ENCODE measurements at regions not wholly inside any gene's neighbourhood (a gene's known extent, or its start where the extent isn't known, plus 50 kb on each side); places are given as distances from the start of the nearest gene placed in this dataset.

DNA sequence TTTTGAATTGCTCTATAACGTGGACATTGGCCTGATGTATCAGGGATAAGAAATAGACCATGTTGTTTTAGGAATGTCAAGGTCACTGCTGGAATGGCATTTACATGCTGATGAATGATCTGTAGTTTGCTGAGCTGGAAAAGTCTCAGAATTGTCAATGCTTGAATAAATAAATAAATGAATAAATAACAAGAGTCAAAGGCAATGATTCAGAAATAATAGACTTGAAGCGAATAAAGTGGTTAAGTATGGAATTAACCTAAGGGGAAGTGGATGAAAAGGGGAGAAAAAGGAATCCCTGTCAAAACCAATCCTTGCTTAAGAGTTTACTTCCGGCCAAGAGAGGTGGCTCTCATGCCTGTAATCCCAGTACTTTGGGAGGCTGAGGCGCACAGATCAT lies 1620.0 kb downstream of the SUCLG1 start:
- Histone ChIP-seq H3K4me3 (no peak overlapping the region), H3K27me3 (ENCODE audit: low read depth) (no peaks in the 10 kb centered on the region), H3K4me1 (no peaks in the 10 kb centered on the region), H3K9me3 (replicated peaks) (no peaks in the 10 kb centered on the region), H3K36me3 (no peaks in the 10 kb centered on the region), H3K27ac (replicated peaks) (no peak overlapping the region)
- intact Hi-C loops (cut with micrococcal nuclease) = no loop called here
- DNase-seq = no peak
- TF ChIP-seq, protein P1, sequence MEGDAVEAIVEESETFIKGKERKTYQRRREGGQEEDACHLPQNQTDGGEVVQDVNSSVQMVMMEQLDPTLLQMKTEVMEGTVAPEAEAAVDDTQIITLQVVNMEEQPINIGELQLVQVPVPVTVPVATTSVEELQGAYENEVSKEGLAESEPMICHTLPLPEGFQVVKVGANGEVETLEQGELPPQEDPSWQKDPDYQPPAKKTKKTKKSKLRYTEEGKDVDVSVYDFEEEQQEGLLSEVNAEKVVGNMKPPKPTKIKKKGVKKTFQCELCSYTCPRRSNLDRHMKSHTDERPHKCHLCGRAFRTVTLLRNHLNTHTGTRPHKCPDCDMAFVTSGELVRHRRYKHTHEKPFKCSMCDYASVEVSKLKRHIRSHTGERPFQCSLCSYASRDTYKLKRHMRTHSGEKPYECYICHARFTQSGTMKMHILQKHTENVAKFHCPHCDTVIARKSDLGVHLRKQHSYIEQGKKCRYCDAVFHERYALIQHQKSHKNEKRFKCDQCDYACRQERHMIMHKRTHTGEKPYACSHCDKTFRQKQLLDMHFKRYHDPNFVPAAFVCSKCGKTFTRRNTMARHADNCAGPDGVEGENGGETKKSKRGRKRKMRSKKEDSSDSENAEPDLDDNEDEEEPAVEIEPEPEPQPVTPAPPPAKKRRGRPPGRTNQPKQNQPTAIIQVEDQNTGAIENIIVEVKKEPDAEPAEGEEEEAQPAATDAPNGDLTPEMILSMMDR (IDR thresholded peaks at IDR 0.05; ENCODE audit: borderline replicate concordance) = no peak

DNA sequence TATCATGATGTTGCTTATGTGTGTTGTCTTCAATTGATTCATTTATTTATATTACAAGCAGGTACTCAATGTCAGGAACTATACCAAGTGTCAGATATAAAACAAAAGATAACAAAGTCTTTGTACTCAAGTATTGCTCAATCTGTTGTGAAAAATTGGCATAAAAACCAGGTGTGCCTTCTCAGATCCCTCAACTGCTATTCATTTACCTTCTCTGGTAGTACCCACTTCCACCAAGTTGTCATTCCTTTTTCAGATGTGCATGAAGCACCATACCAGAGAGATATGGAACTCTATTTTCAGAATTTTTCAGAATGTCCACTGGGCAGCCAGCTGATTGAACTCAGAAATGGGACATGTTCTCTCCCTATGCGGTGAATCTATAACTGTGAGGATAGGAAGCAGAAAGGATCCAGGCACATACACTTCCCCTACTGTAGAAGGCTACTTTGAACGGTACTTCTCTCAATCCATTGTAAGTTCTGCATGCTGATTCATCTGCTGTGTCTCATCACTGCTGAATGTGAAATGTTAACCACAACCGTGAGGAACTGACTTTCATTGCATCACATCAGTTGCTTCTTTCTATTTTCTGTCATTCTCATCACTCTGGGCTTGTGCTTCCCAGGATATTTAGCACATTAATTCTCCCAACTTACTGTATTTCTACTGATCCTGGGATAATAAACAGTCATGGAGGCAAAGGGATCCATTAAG lies 1621.3 kb downstream of the SUCLG1 start:
- Histone ChIP-seq H3K36me3 (no peaks in the 10 kb centered on the region), H3K27me3 (ENCODE audit: low read depth) (no peaks in the 10 kb centered on the region), H3K4me1 (no peaks in the 10 kb centered on the region), H3K27ac (replicated peaks) (no peak overlapping the region), H3K4me3 (no peak overlapping the region), H3K9me3 (replicated peaks) (no peaks in the 10 kb centered on the region)
- no peak for DNase-seq
- intact Hi-C loops (cut with micrococcal nuclease) = no loop called here
- TF ChIP-seq, protein P1 (IDR thresholded peaks at IDR 0.05; ENCODE audit: borderline replicate concordance) = no peak

DNA sequence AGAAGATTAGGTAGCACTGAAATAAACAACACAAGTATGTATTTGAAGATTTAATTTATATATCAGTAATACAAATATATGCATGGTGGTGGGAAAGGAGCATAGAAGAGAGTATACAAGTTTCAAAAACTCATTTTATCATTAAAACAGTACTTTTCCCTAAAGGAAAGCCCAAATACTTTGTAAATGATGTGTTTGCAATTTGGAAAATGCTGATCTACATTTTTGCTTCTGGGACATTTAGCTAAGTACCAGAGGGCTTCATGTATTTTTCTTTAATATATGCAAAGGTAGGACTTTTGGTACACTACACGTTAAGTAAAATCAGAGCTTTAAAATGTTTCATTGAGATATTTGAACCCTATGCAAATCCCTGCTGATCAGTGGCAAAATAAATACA lies 1624.2 kb downstream of the SUCLG1 start:
- Histone ChIP-seq H3K9me3 (replicated peaks) (no peaks in the 10 kb centered on the region), H3K27me3 (ENCODE audit: low read depth) (no peaks in the 10 kb centered on the region), H3K27ac (replicated peaks) (no peak overlapping the region), H3K4me3 (no peak overlapping the region), H3K4me1 (no peaks in the 10 kb centered on the region), H3K36me3 (no peaks in the 10 kb centered on the region)
- TF ChIP-seq, protein P1 (IDR thresholded peaks at IDR 0.05; ENCODE audit: borderline replicate concordance) = no peak
- no peak for DNase-seq
- intact Hi-C loops (cut with micrococcal nuclease) = no loop called here

DNA sequence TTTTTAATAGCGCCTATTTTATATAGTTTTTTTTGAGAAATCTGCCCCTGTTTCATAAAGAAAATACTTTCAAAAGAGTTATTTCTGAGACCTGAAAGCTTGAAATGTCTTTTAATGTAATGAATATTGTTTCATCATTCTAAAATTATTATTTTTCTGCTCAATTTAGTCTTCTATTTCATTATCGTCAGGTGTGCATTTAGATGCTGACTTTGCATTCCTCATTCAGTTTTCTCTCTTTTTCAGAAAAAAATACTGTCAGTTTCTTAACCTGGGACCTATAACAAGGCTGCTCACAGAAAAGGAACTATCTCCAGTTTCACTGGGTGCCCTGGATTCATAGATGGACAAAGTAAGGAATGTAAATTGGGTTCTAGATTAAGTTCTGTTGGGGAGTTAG lies 1631.7 kb downstream of the SUCLG1 start:
- Histone ChIP-seq H3K36me3 (no peaks in the 10 kb centered on the region), H3K4me1 (no peaks in the 10 kb centered on the region), H3K27ac (replicated peaks) (no peak overlapping the region), H3K27me3 (ENCODE audit: low read depth) (no peaks in the 10 kb centered on the region), H3K9me3 (replicated peaks) (no peaks in the 10 kb centered on the region), H3K4me3 (no peak overlapping the region)
- no peak for DNase-seq
- intact Hi-C loops (cut with micrococcal nuclease) = no loop called here
- TF ChIP-seq, protein P1 (IDR thresholded peaks at IDR 0.05; ENCODE audit: borderline replicate concordance) = no peak

DNA sequence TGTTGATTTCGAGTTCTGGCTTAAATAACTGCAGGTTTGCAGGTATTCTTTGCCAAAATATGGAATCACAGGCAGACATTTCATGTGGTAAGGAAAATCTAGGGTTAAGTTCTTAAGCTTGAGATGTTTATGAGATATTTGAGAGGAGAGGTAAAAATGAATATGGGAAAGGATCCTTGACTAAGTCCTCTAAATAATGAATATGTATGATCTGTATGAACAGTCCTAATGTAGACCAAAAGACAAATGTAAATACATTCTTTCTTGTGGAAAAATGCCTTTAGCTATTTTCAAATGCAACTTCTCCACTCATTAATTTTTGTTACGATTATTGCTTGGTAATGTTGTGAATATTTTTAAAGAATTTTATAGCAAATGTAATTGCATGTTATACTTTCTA lies 1632.6 kb downstream of the SUCLG1 start:
- Histone ChIP-seq H3K4me1 (no peaks in the 10 kb centered on the region), H3K4me3 (no peak overlapping the region), H3K9me3 (replicated peaks) (no peaks in the 10 kb centered on the region), H3K27me3 (ENCODE audit: low read depth) (no peaks in the 10 kb centered on the region), H3K36me3 (no peaks in the 10 kb centered on the region), H3K27ac (replicated peaks) (no peak overlapping the region)
- intact Hi-C loops (cut with micrococcal nuclease) = no loop called here
- TF ChIP-seq, protein P1 (IDR thresholded peaks at IDR 0.05; ENCODE audit: borderline replicate concordance) = no peak
- no peak for DNase-seq

Measured in left ventricle myocardium inferior (tissue), 1 donor.